AG09309 (cell line): ENCODE measurements at regions not wholly inside any gene's neighbourhood (a gene's known extent, or its start where the extent isn't known, plus 50 kb on each side); places are given as distances from the start of the nearest gene placed in this dataset.

Source experiments
- DNase-seq: peaks from one replicate; pipeline ENCODE4 v3.0.0-alpha.2; 2010; ENCODE audit warnings: low read depth
- H3K4me3 ChIP-seq: 2 replicates; pipeline ENCODE4 v1.5.1; 2011; ENCODE audit warnings: mild to moderate bottlenecking, low read depth, low read length, moderate library complexity; ENCODE audit not compliant: control insufficient read depth
- TF ChIP-seq, protein P1 (sequence below): IDR thresholded peaks from 2 replicates; pipeline ENCODE4 v1.5.1; 2011; ENCODE audit warnings: mild to moderate bottlenecking, low read depth, low read length, inconsistent platforms; ENCODE audit not compliant: insufficient read depth, control insufficient read depth; ENCODE audit errors: missing control alignments

GRCh38 chr20:22781869-22782268, 197.5 kb upstream of the FOXA2 start:
- H3K4me3 ChIP-seq, result no peak overlapping the region
- DNase-seq, result no peak

GRCh38 chr20:22789676-22790075, 205.3 kb upstream of the FOXA2 start:
- TF ChIP-seq, protein P1, sequence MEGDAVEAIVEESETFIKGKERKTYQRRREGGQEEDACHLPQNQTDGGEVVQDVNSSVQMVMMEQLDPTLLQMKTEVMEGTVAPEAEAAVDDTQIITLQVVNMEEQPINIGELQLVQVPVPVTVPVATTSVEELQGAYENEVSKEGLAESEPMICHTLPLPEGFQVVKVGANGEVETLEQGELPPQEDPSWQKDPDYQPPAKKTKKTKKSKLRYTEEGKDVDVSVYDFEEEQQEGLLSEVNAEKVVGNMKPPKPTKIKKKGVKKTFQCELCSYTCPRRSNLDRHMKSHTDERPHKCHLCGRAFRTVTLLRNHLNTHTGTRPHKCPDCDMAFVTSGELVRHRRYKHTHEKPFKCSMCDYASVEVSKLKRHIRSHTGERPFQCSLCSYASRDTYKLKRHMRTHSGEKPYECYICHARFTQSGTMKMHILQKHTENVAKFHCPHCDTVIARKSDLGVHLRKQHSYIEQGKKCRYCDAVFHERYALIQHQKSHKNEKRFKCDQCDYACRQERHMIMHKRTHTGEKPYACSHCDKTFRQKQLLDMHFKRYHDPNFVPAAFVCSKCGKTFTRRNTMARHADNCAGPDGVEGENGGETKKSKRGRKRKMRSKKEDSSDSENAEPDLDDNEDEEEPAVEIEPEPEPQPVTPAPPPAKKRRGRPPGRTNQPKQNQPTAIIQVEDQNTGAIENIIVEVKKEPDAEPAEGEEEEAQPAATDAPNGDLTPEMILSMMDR, result no peak
- H3K4me3 ChIP-seq, result no peak overlapping the region
- DNase-seq, result no peak

More at GRCh38 chr20:22781869-22782268, 197.5 kb upstream of the FOXA2 start:
- TF ChIP-seq, protein P1, result no peak

- TF ChIP-seq, protein P1, result no peak
- no peak for DNase-seq
- H3K4me3 ChIP-seq, result no peak overlapping the region
These were observed 207.0 kb upstream of the FOXA2 start for GRCh38 chr20:22791396-22791795.

DNA sequence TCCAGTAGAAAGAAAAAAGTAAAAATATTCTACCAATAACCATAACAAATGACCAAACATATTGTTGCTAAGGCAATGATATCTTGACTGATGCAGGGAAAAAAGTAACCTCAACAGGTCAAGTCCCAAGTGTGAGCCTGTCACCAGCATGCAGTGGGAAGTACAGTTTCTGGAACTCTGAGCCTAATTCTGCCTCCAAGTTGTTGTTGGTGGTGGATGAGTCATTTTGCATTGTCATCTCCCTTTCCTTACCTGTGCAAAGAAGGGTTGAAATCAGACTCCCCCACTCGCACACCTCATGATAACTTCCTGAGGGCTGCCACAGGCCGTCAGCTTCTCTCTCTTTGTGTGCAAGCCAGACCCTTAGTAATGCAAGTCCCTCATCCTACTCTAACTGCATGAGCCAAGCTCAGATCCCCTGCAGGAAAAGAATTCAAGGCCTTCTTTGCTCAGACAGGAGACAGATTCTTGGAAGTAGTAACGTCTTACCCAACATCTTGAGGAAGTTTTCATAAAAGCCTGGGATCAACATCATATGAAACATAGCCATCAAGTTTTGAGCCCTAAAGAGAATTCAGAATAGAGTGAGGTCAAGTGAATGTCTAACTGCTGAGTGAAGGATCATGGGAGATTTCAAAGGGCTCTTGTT, 207.6 kb upstream of the FOXA2 start:
- TF ChIP-seq, protein P1, result no peak
- H3K4me3 ChIP-seq, result no peak overlapping the region
- no peak for DNase-seq

GRCh38 chr20:22794200-22794599, 209.8 kb upstream of the FOXA2 start:
- H3K4me3 ChIP-seq, result no peak overlapping the region
- TF ChIP-seq, protein P1, result no peak
- no peak for DNase-seq

- DNase-seq, result no peak
- TF ChIP-seq, protein P1, result no peak
- no peak overlapping the region for H3K4me3 ChIP-seq
These were observed 211.1 kb upstream of the FOXA2 start for GRCh38 chr20:22795433-22795832.
